GM19463 (cell line): ENCODE measurements at regions not wholly inside any gene's neighbourhood (a gene's known extent, or its start where the extent isn't known, plus 50 kb on each side); places are given as distances from the start of the nearest gene placed in this dataset.

Experiments used
- ATAC-seq: cut with Tn5 transposase; IDR thresholded peaks from one replicate; pipeline ENCODE4 v1.9.1; 2021; ENCODE audit warnings: mild to moderate bottlenecking, moderate library complexity; ENCODE audit not compliant: unreplicated experiment

DNA sequence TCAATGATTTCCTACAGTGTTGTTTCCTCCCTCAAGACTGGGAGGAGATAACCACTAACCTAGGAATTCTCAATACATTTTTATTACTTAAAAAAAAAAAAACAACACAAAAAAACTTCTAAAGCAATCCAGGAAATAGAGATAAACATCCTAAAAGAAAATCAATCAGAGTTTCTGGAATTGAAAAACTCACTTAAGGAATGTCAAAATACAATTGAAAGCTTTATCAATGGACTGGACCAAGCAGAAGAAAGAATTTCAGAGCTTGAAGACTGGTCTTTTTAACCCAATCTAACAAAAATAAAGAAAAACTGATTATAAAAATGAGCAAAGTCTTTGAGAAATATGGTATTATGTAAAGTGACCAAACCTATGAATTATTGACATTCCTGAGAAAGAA is 394.1 kb downstream of the XPNPEP1 start:
- ATAC-seq = no peak

DNA sequence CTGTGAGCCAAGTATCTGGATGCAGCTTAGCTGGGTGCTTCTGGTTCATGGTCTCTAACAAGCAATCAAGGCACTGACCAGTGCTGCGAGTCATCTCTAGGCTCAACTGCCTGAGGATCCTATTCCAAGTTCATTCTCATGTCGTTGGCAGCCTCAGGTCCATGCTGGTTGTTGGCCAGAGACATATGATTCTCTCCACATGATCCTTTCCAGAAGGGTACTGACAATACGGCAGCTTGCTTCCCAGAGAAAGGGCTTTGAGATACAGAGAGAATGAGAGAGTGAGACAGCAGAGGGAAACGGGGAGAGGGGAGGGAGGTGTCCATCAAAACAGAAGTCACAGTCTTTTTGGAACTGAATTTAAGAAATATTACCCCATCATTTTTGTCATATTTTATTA is 405.6 kb downstream of the XPNPEP1 start:
- no peak for ATAC-seq

- no peak for ATAC-seq
Measured at GRCh38 chr10:109504401-109504800, 418.9 kb downstream of the XPNPEP1 start.

GRCh38 chr10:109487691-109488090 is 435.6 kb downstream of the XPNPEP1 start:
- no peak for ATAC-seq

GRCh38 chr10:109480836-109481235 is 442.5 kb downstream of the XPNPEP1 start:
- ATAC-seq = no peak

GRCh38 chr10:109475711-109476421 is 447.4 kb downstream of the XPNPEP1 start:
- no peak for ATAC-seq

DNA sequence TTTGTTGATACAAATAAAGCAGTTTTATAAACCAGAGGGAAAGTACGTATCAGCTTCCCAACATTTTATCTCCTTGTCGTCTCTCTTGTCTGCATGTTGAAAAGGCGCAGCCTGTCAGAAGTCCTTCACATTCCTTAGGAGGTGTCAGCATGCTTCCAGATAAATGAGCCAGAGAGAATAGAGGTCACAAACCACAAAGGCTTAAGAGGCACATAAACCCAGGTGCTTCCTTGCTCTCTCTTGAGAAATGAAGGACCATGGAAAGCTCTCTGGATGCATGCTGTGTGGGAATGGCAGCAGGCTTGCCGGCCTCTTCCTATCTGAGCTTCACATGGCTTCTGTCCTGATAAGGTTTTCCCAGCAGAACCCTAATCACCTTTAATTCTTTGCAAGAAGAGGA is 448.5 kb downstream of the XPNPEP1 start:
- no peak for ATAC-seq

- ATAC-seq = no peak
Measured at GRCh38 chr10:109474261-109474660, 449.1 kb downstream of the XPNPEP1 start.

DNA sequence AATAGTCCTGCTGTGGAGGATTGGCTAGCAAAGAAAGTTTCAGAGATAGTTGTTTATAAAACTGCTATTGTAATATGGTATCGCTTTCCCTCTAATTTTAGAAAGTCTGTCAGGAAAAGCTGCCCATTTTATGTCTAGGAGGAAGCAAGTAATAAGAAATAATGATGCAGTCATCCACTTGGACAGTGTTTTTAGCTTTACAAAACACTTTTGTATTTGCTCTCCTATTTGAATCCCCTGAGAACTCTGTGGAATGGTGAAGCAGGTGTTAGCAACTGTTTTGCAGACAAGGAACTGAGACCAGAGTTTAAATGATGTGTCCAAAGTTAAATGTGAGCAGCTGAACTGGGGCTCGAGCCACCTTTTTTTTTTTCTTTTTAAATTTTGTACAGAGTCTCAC is 455.8 kb downstream of the XPNPEP1 start:
- ATAC-seq = no peak

DNA sequence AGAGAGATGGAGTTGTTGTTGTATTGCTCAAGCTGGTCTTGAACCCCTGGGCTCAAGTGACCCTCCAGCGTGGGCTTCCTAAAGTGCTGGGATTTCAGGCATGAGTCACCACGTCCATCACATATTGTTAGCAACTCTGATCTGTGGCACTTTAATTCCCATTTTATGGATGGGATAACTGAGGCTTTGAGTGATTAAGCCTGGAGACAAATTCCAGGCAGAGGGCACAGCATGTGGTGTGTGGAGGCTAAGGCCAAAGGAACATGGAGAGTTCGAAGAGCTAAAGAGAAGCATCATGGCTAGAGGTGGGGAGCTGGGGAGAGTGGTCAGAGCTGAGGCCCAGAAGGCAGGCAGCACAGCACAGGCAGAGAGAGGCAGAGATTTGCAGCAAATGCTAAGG is 458.4 kb downstream of the XPNPEP1 start:
- no peak for ATAC-seq

DNA sequence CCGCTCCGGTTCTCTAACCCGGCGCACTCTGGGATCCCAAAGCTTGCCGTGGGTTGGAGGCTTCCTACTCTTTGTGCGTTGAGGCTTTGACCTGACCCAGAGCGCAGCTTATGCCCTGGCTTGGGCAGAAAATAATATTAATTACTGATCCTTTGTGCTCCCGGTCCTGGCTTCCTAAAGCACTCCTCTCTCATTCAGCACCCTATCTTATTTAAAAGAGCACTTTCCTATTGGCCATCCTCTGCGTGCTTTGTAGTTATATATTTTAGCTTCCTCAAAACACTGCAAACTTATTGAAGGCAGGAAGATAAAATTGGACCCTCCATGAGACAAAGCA is 466.0 kb downstream of the XPNPEP1 start:
- ATAC-seq = no peak

GRCh38 chr10:109456566-109457301 is 466.6 kb downstream of the XPNPEP1 start:
- ATAC-seq = no peak

GRCh38 chr10:109454691-109455090 is 468.6 kb downstream of the XPNPEP1 start:
- ATAC-seq = no peak

DNA sequence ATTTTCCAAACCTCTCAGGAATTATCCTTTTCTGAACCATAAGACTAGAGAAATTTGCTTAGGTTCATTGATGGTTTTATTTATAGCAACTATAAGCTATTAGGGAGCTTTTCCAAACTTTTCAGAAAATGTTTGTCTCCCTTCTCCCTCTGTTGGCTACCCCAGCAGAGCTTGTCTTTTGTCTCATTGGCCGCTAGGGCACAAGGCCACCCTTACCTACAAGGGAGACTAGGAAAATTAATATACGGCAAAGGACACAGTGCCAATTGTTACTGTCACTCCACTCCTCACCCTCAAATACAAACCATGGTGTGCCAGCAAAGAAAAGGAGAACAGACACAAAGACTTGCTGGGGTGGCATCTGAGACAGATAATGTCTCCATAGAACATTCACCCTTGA is 471.4 kb downstream of the XPNPEP1 start:
- ATAC-seq = no peak

DNA sequence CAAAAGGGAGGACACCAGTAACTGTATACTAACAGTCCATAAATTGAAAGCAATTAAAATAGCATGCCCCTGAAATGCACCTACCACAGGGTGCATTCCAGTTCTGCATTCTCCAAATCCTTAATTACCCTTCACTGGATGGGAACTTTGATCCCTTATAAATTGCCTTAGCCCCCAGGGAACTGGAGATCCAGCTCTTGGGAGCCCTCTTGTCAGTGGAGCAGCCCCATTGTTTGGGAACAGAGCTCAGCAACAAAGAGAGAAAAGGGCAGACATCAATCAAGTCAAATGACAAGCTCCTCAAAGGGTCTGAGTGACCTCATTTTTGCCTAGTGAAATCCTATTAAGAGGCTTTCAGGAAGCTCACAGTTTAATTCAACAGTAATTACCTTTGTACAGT is 472.6 kb downstream of the XPNPEP1 start:
- no peak for ATAC-seq

DNA sequence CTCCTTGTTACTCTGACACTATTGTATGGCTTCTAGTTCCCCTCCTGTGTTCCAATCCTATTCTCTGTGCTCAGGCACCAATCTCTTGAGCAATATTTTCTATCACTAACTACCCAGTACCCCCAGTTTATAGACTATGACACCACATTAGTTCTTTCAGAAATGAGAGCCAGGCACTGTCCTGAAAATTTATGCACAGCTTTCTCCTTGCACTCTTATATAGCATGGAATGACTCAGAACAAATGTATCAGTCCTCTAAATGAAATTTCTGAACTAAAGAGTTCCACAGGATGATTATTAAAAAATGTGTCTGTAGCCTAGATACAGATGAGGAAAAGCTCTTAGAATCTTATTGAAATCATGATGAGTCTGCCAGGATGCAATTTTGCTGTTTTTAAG is 489.9 kb downstream of the XPNPEP1 start:
- no peak for ATAC-seq

GRCh38 chr10:109432281-109432680 is 491.0 kb downstream of the XPNPEP1 start:
- ATAC-seq = no peak

DNA sequence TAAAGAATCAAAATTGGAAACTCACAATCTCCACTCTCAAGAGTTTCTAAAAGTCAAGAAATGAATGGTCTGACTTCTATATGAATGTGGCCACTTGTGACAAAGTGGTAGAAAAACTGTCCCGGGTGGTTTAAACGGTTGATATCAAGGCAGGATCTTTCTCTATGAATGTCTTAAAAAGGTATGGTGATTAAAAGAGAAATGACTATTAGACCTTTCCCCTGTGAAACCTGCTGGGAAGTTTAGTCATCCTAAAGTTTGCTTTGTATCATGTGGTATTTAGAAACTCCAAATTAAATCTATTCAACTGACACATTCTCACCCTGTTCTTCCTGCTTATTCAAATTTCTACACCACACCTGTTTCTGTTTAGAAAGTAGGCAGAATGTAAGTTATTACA is 492.5 kb downstream of the XPNPEP1 start:
- no peak for ATAC-seq

DNA sequence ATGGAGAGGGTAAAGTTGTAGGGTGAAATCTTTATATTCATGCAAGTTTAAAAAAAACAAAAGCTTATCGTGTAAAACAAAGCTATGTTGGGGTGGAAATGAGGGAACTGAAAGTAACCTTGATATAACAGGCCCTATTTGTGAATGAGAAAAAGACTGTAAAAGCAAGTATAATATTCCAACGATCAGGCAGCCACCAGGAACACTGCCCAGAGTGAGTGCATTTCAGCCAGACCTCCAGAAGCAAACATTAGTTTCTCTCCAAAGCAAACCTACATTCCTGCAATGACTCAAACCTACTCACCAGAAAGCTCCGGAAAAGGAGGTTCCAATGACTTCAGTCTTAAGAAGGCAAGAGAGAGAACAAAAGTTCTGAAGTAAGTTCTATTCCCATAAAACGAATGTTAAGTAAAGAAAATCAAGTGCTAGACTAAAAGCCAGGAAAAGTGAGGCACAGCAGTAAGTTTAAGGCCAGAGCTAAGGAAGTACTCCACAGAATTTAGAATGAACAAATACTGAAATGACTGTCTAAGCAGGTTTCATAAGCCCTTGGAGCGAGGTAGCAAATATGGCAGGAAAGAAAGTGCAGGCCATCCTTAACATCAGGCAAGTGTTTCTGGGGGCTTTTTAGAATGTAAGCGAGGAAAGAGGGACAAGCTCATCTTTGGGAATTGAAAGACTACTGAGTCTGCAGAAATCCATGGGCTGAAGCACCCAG is 493.1 kb downstream of the XPNPEP1 start:
- ATAC-seq = no peak

DNA sequence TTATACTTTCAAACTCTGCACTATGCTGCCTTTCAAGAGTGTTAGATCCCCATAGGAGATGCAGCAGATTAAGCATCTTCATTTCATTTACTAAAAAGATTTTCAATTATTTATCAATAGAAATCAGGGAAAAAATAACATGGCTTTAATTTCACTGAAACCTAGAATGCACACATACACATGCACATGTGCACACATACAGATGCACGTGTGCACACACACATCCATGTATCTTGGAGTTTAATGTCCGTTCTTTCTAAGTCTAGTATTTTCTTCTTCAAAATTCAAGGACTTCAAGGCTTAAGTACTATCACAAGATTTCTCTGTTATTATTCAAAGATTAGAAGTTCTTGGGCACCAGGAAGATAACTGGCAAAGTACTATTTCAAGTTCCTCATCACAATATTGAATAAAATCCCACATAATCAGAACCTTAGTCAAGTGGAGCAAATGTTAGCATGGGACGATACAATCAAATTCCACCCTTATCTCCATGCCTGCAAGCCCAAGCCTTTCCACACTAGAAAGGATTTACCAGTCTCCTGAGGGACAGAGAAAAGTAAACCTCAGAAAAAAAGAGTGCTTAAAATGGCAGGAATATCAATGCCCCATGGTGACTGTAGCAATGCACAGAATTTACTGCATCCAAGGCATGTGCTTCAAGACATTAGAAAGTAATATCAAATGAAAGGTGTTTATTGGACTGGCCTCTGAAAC is 494.4 kb downstream of the XPNPEP1 start:
- ATAC-seq = no peak

- ATAC-seq = no peak
Measured at GRCh38 chr10:109427411-109427810, 495.9 kb downstream of the XPNPEP1 start.
